PC-3 (cell line): ENCODE measurements at regions not wholly inside any gene's neighbourhood (a gene's known extent, or its start where the extent isn't known, plus 50 kb on each side); places are given as distances from the start of the nearest gene placed in this dataset.

Experiments
- ATAC-seq: fragments of 200-7000 bp; cut with Tn5 transposase; 2 replicates; pipeline ENCODE4 v1.9.1; 2020; ENCODE audit warnings: mild to moderate bottlenecking, moderate library complexity
- BruUV-seq: library from RNA; stranded (reverse); fragments of 400-500 nt; replicated peaks from 2 replicates; lab custom pipeline; 2021; lab: Mats Ljungman, UMichigan
- CTCF ChIA-PET: fragments of 300-600 bp; sonication (Branson Sonifier 250); formaldehyde crosslinking; loops from one replicate; lab custom pipeline; 2022; ENCODE audit warnings: antibody characterized with exemption; lab: Charles Lee
- POLR2A ChIA-PET: fragments of 300-600 bp; sonication (Branson Sonifier 250); formaldehyde crosslinking; loops from one replicate; lab custom pipeline; 2022; ENCODE audit warnings: antibody characterized with exemption; ENCODE audit not compliant: unreplicated experiment; lab: Charles Lee
- DNase-seq: peaks from one replicate; pipeline ENCODE4 v3.0.0-alpha.2; 2015
- H2AFZ ChIP-seq: fragments of 300-600 bp; sonication (generic); 2 replicates; pipeline ENCODE4 v1.6.0; 2016; ENCODE audit warnings: antibody characterized with exemption, low read length
- H3F3A ChIP-seq: fragments of 300-600 bp; sonication (generic); one replicate; pipeline ENCODE4 v1.6.0; 2017; ENCODE audit warnings: antibody characterized with exemption, low read length, control low read depth, mild to moderate bottlenecking; ENCODE audit not compliant: unreplicated experiment
- H3K27ac ChIP-seq: fragments of 300-600 bp; sonication (generic); 2 replicates; pipeline ENCODE4 v1.5.1; 2016; ENCODE audit warnings: mild to moderate bottlenecking, low read length
- H3K27me3 ChIP-seq: fragments of 300-600 bp; sonication (generic); 2 replicates; pipeline ENCODE4 v1.6.1; 2016; ENCODE audit warnings: low read length, mixed read lengths
- H3K36me3 ChIP-seq: fragments of 300-600 bp; sonication (generic); 2 replicates; pipeline ENCODE4 v1.6.1; 2016; ENCODE audit warnings: low read depth, mixed run types, low read length, mixed read lengths
- H3K4me1 ChIP-seq: fragments of 300-600 bp; sonication (generic); 2 replicates; pipeline ENCODE4 v1.5.1; 2016; ENCODE audit warnings: low read length; ENCODE audit not compliant: insufficient read depth
- H3K4me2 ChIP-seq: fragments of 300-600 bp; sonication (generic); 2 replicates; pipeline ENCODE4 v1.6.0; 2016; ENCODE audit warnings: low read length
- H3K4me3 ChIP-seq: fragments of 300-600 bp; sonication (generic); 2 replicates; pipeline ENCODE4 v1.5.1; 2016; ENCODE audit warnings: mild to moderate bottlenecking, low read length, mixed read lengths
- H3K79me2 ChIP-seq: fragments of 300-600 bp; sonication (generic); 2 replicates; pipeline ENCODE4 v1.6.1; 2017; ENCODE audit warnings: low read length, mixed read lengths
- H3K9ac ChIP-seq: fragments of 300-600 bp; sonication (generic); 2 replicates; pipeline ENCODE4 v1.6.0; 2016; ENCODE audit warnings: mild to moderate bottlenecking, low read length
- H3K9me2 ChIP-seq: fragments of 300-600 bp; sonication (generic); replicated peaks from 2 replicates; pipeline ENCODE4 v1.6.1; 2016; ENCODE audit warnings: mixed run types, low read length, mixed read lengths
- H3K9me3 ChIP-seq: fragments of 300-600 bp; sonication (generic); 2 replicates; pipeline ENCODE4 v1.6.1; 2016; ENCODE audit warnings: low read length, mixed read lengths
- H4K20me1 ChIP-seq: fragments of 300-600 bp; sonication (generic); 2 replicates; pipeline ENCODE4 v1.6.1; 2016; ENCODE audit warnings: low read length, mixed read lengths
- CTCF ChIP-seq: fragments of 300-600 bp; sonication (generic); conservative IDR thresholded peaks from 2 replicates; pipeline ENCODE4 v1.5.1; 2017; ENCODE audit warnings: antibody characterized with exemption, low read depth, mild to moderate bottlenecking, low read length
- EZH2 ChIP-seq: fragments of 300-600 bp; sonication (generic); IDR thresholded peaks from one replicate; pipeline ENCODE4 v1.6.1; 2017; ENCODE audit warnings: antibody characterized with exemption, mild to moderate bottlenecking, low read length; ENCODE audit not compliant: unreplicated experiment
- EZH2phosphoT487 ChIP-seq: fragments of 300-600 bp; sonication (generic); IDR thresholded peaks from 2 replicates; pipeline ENCODE4 v1.6.1; 2018; ENCODE audit warnings: mild to moderate bottlenecking, antibody characterized with exemption, low read length, borderline replicate concordance
- intact Hi-C: fragments of 100-400 bp; cut with micrococcal nuclease; formaldehyde crosslinking; loops from 2 replicates; pipeline ENCODE4 v1.9.0; 2023

GRCh38 chr6:44702292-44702691 is 314.8 kb downstream of the CDC5L start:
- Histone ChIP-seq H3K4me3 (no peak overlapping the region), H3K4me2 (no peak overlapping the region), H3K79me2 (no peaks in the 10 kb centered on the region), H2AFZ (no peak overlapping the region), H3K4me1 (no peaks in the 10 kb centered on the region), H3K27me3 (no peaks in the 10 kb centered on the region), H4K20me1 (no peaks in the 10 kb centered on the region), H3K9ac (no peak overlapping the region), H3K9me2 (no peaks in the 10 kb centered on the region), H3K36me3 (no peaks in the 10 kb centered on the region), H3K9me3 (no peaks in the 10 kb centered on the region), H3K27ac (no peak overlapping the region), H3F3A (no peaks in the 10 kb centered on the region)
- TF ChIP-seq EZH2 (no peak), CTCF (no peak), EZH2phosphoT487 (no peak)
- ATAC-seq (no peak), DNase-seq (no peak)
- POLR2A ChIA-PET: no interaction called here
- CTCF ChIA-PET: no interaction called here
- no TSS peak for BruUV-seq
- intact Hi-C loops: no loop called here

GRCh38 chr6:44704240-44705150 is 317.0 kb downstream of the CDC5L start:
- no peaks in the 10 kb centered on the region for H3K9me3 ChIP-seq
- BruUV-seq: no TSS peak
- H3K4me2 ChIP-seq: no peak overlapping the region
- H3K4me1 ChIP-seq: no peaks in the 10 kb centered on the region
- no peaks in the 10 kb centered on the region for H3F3A ChIP-seq
- no peaks in the 10 kb centered on the region for H3K9me2 ChIP-seq
- H2AFZ ChIP-seq: no peak overlapping the region
- no peaks in the 10 kb centered on the region for H3K27me3 ChIP-seq
- no peaks in the 10 kb centered on the region for H4K20me1 ChIP-seq
- TF ChIP-seq CTCF (no peak), EZH2 (no peak), EZH2phosphoT487 (no peak)
- no peaks in the 10 kb centered on the region for H3K79me2 ChIP-seq
- intact Hi-C loops: no loop called here
- H3K4me3 ChIP-seq: no peak overlapping the region
- DNase-seq (no peak), ATAC-seq (no peak)
- no peaks in the 10 kb centered on the region for H3K36me3 ChIP-seq
- CTCF ChIA-PET: no interaction called here
- POLR2A ChIA-PET: no interaction called here
- no peak overlapping the region for H3K9ac ChIP-seq
- no peak overlapping the region for H3K27ac ChIP-seq

GRCh38 chr6:44705596-44705995 is 318.1 kb downstream of the CDC5L start:
- BruUV-seq: no TSS peak
- Histone ChIP-seq H3K27ac (no peak overlapping the region), H2AFZ (no peak overlapping the region), H3K79me2 (no peaks in the 10 kb centered on the region), H3K4me3 (no peak overlapping the region), H3K9ac (no peak overlapping the region), H3K4me1 (no peaks in the 10 kb centered on the region), H4K20me1 (no peaks in the 10 kb centered on the region), H3K4me2 (no peak overlapping the region), H3K9me2 (no peaks in the 10 kb centered on the region), H3F3A (no peaks in the 10 kb centered on the region), H3K27me3 (no peaks in the 10 kb centered on the region), H3K36me3 (no peaks in the 10 kb centered on the region), H3K9me3 (no peaks in the 10 kb centered on the region)
- DNase-seq: no peak
- POLR2A ChIA-PET: no interaction called here
- TF ChIP-seq CTCF (no peak), EZH2phosphoT487 (no peak), EZH2 (no peak)
- CTCF ChIA-PET: no interaction called here
- intact Hi-C loops: no loop called here
- ATAC-seq: no peak
